ENCODE measurements at regions not wholly inside any gene's neighbourhood (a gene's known extent, or its start where the extent isn't known, plus 50 kb on each side); places are given as distances from the start of the nearest gene placed in this dataset.
A peak's percentile ranks its signal among the peaks of the same experiment; 100 is the strongest.

GRCh38 chr18:39802648-39803229 lies 2152.3 kb upstream of the PIK3C3 start:
- DNase-seq (ENCODE audit: low read depth) = no peak

- no peak for DNase-seq (ENCODE audit: low read depth)
Observed at GRCh38 chr18:39801848-39802247, 2153.2 kb upstream of the PIK3C3 start.

- no peak for DNase-seq (ENCODE audit: low read depth)
Observed at GRCh38 chr18:39801010-39801409, 2154.0 kb upstream of the PIK3C3 start.

GRCh38 chr18:39799006-39799405 lies 2156.0 kb upstream of the PIK3C3 start:
- DNase-seq (ENCODE audit: low read depth) = peak; percentile 33

- DNase-seq (ENCODE audit: low read depth) = no peak
Observed at GRCh38 chr18:39796393-39796792, 2158.6 kb upstream of the PIK3C3 start.

GRCh38 chr18:39795350-39795749 lies 2159.7 kb upstream of the PIK3C3 start:
- no peak for DNase-seq (ENCODE audit: low read depth)

GRCh38 chr18:39793609-39794008 lies 2161.4 kb upstream of the PIK3C3 start:
- DNase-seq (ENCODE audit: low read depth) = no peak

- peak; percentile 44 for DNase-seq (ENCODE audit: low read depth)
Observed at GRCh38 chr18:39788383-39788782, 2166.7 kb upstream of the PIK3C3 start.

GRCh38 chr18:39786477-39786876 lies 2168.6 kb upstream of the PIK3C3 start:
- DNase-seq (ENCODE audit: low read depth) = no peak

GRCh38 chr18:39784541-39784940 lies 2170.5 kb upstream of the PIK3C3 start:
- DNase-seq (ENCODE audit: low read depth) = no peak

GRCh38 chr18:39781565-39781964 lies 2173.5 kb upstream of the PIK3C3 start:
- no peak for DNase-seq (ENCODE audit: low read depth)

- DNase-seq (ENCODE audit: low read depth) = no peak
Observed at GRCh38 chr18:39780774-39781173, 2174.3 kb upstream of the PIK3C3 start.

GRCh38 chr18:39779926-39780325 lies 2175.1 kb upstream of the PIK3C3 start:
- no peak for DNase-seq (ENCODE audit: low read depth)

- peak; percentile 8 for DNase-seq (ENCODE audit: low read depth)
Observed at GRCh38 chr18:39776766-39777165, 2178.3 kb upstream of the PIK3C3 start.

- DNase-seq (ENCODE audit: low read depth) = no peak
Observed at GRCh38 chr18:39774957-39775598, 2180.0 kb upstream of the PIK3C3 start.

GRCh38 chr18:39773646-39774045 lies 2181.4 kb upstream of the PIK3C3 start:
- DNase-seq (ENCODE audit: low read depth) = peak; percentile 7

- DNase-seq (ENCODE audit: low read depth) = peak; percentile 43
Observed at GRCh38 chr18:39772155-39772919, 2182.7 kb upstream of the PIK3C3 start.

- DNase-seq (ENCODE audit: low read depth) = no peak
Observed at GRCh38 chr18:39770399-39770798, 2184.6 kb upstream of the PIK3C3 start.

GRCh38 chr18:39764873-39765272 lies 2190.2 kb upstream of the PIK3C3 start:
- DNase-seq (ENCODE audit: low read depth) = no peak

- DNase-seq (ENCODE audit: low read depth) = no peak
Observed at GRCh38 chr18:39761273-39761672, 2193.8 kb upstream of the PIK3C3 start.

- DNase-seq (ENCODE audit: low read depth) = no peak
Observed at GRCh38 chr18:39759926-39760325, 2194.3 kb upstream of the CELF4 start.

GRCh38 chr18:39753178-39753577 lies 2187.6 kb upstream of the CELF4 start:
- DNase-seq (ENCODE audit: low read depth) = no peak

- no peak for DNase-seq (ENCODE audit: low read depth)
Observed at GRCh38 chr18:39752351-39752750, 2186.8 kb upstream of the CELF4 start.

All from EH (cell line).